ENCODE measurements at regions not wholly inside any gene's neighbourhood (a gene's known extent, or its start where the extent isn't known, plus 50 kb on each side); places are given as distances from the start of the nearest gene placed in this dataset.
"Not testable (repeated sequence)": the region's sequence is repeated elsewhere in the genome, so short reads cannot be mapped to it uniquely, and the experiment has no call there.

- ChIA-PET POLR2A (ENCODE audit: low non-redundant PET) (no interaction called here), CTCF (interaction anchor here (0.6 kb wide), 1 partner anchor 40 kb away, joined by 3 read pairs; no protein-coding TSS in a partner anchor)
- DNase-seq (ENCODE audit: low spot score): no peak
- no peak overlapping the region for H3K27ac ChIP-seq
- TF ChIP-seq CTCF (conservative IDR thresholded peaks at IDR 0.05; ENCODE audit: low read depth): no peak
Measured at GRCh38 chr4:1568855-1569460, 115.2 kb downstream of the FAM53A start.

- POLR2A ChIA-PET (ENCODE audit: low non-redundant PET): no interaction called here
- CTCF ChIA-PET: no interaction called here
- TF ChIP-seq CTCF (conservative IDR thresholded peaks at IDR 0.05; ENCODE audit: low read depth): no peak
- no peak for DNase-seq (ENCODE audit: low spot score)
- no peak overlapping the region for H3K27ac ChIP-seq
Measured at GRCh38 chr4:1567808-1568581, 116.1 kb downstream of the FAM53A start.

GRCh38 chr4:1567519-1567807 is 116.7 kb downstream of the FAM53A start:
- CTCF ChIA-PET: no interaction called here
- DNase-seq (ENCODE audit: low spot score): no peak
- TF ChIP-seq CTCF (conservative IDR thresholded peaks at IDR 0.05; ENCODE audit: low read depth): no peak
- POLR2A ChIA-PET (ENCODE audit: low non-redundant PET): no interaction called here
- H3K27ac ChIP-seq: no peak overlapping the region

GRCh38 chr4:1566838-1567518 is 117.1 kb downstream of the FAM53A start:
- H3K27ac ChIP-seq: peak overlapping the region; percentile 24; the same call in 1 of the 2 replicates
- ChIA-PET POLR2A (ENCODE audit: low non-redundant PET) (no interaction called here), CTCF (interaction anchor here (1.0 kb wide), 1 partner anchor 19 kb away, joined by 3 read pairs; no protein-coding TSS in a partner anchor)
- no peak for DNase-seq (ENCODE audit: low spot score)
- no peak for TF ChIP-seq CTCF (conservative IDR thresholded peaks at IDR 0.05; ENCODE audit: low read depth)

- CTCF ChIA-PET: interaction anchor here (1.0 kb wide), 1 partner anchor 18 kb away, joined by 3 read pairs; no protein-coding TSS in a partner anchor
- peak overlapping the region; percentile 39 for H3K27ac ChIP-seq
- DNase-seq (ENCODE audit: low spot score): peak; percentile 64
- POLR2A ChIA-PET (ENCODE audit: low non-redundant PET): not testable (repeated sequence)
Measured at GRCh38 chr4:1566301-1566837, 117.7 kb downstream of the FAM53A start.

- TF ChIP-seq CTCF (conservative IDR thresholded peaks at IDR 0.05; ENCODE audit: low read depth): no peak
- POLR2A ChIA-PET (ENCODE audit: low non-redundant PET): no interaction called here
- DNase-seq (ENCODE audit: low spot score): no peak
Measured at GRCh38 chr4:1565598-1566295, 118.4 kb downstream of the FAM53A start.

More at GRCh38 chr4:1565598-1566295, 118.4 kb downstream of the FAM53A start:
- peak overlapping the region; percentile 39 for H3K27ac ChIP-seq
- CTCF ChIA-PET: interaction anchor here (1.0 to 1.4 kb wide), 2 partner anchors 17 to 101 kb away, joined by 3 read pairs; no protein-coding TSS in a partner anchor
